OCI-LY3 (cell line): ENCODE measurements at regions not wholly inside any gene's neighbourhood (a gene's known extent, or its start where the extent isn't known, plus 50 kb on each side); places are given as distances from the start of the nearest gene placed in this dataset.

Experiments
- H2AFZ ChIP-seq: fragments of 200-600, 300-600 bp; shearing (Covaris generic); 2 replicates; pipeline ENCODE4 v1.6.0; 2014; ENCODE audit warnings: antibody characterized with exemption, low read depth, low read length
- H3K27ac ChIP-seq: fragments of 200-600, 300-600 bp; sonication (generic); 2 replicates; pipeline ENCODE4 v1.5.1; 2014; ENCODE audit warnings: mild to moderate bottlenecking, low read length, moderate library complexity, mixed read lengths
- H3K27me3 ChIP-seq: fragments of 200-600, 300-600 bp; sonication (generic); 2 replicates; pipeline ENCODE4 v1.6.1; 2014; ENCODE audit warnings: low read depth, low read length, mixed read lengths
- H3K36me3 ChIP-seq: fragments of 200-600, 300-600 bp; sonication (generic); replicated peaks from 2 replicates; pipeline ENCODE3; 2014; ENCODE audit warnings: low read depth, low read length, mixed read lengths
- H3K4me1 ChIP-seq: fragments of 300-600, 200-600 bp; sonication (generic); 2 replicates; pipeline ENCODE4 v1.6.1; 2014; ENCODE audit warnings: low read length, mixed read lengths
- H3K4me2 ChIP-seq: fragments of 200-600, 300-600 bp; sonication (generic); 2 replicates; pipeline ENCODE4 v1.6.1; 2014; ENCODE audit warnings: low read length, mixed read lengths
- H3K4me3 ChIP-seq: fragments of 300-600, 200-600 bp; sonication (generic); 2 replicates; pipeline ENCODE4 v1.5.1; 2014; ENCODE audit warnings: antibody characterized with exemption, mild to moderate bottlenecking, low read length, moderate library complexity
- H3K79me2 ChIP-seq: fragments of 300-600, 200-600 bp; shearing (Covaris generic); 2 replicates; pipeline ENCODE4 v1.6.1; 2014; ENCODE audit warnings: mild to moderate bottlenecking, low read length, mixed read lengths
- H3K9ac ChIP-seq: fragments of 300-600, 200-600 bp; shearing (Covaris generic); 2 replicates; pipeline ENCODE4 v1.6.0; 2014; ENCODE audit warnings: mild to moderate bottlenecking, low read length, moderate library complexity
- H3K9me3 ChIP-seq: fragments of 200-600, 300-600 bp; shearing (Covaris generic); 2 replicates; pipeline ENCODE4 v1.6.1; 2014; ENCODE audit warnings: low read length, mixed read lengths; ENCODE audit not compliant: insufficient read depth
- H4K20me1 ChIP-seq: fragments of 200-600, 300-600 bp; sonication (generic); 2 replicates; pipeline ENCODE4 v1.6.1; 2016; ENCODE audit warnings: low read length, mixed read lengths; ENCODE audit not compliant: insufficient read depth
- EZH2phosphoT487 ChIP-seq: fragments of 200-600 bp; shearing (Covaris generic); IDR thresholded peaks from 2 replicates; pipeline ENCODE4 v1.6.1; 2018; ENCODE audit warnings: antibody characterized with exemption, mixed run types, low read depth
- TF ChIP-seq, protein P1 (sequence below): fragments of 200-600, 300-600 bp; sonication (generic); IDR thresholded peaks from 2 replicates; pipeline ENCODE4 v1.5.1; 2014; ENCODE audit warnings: antibody characterized with exemption, low read length, low read depth

DNA sequence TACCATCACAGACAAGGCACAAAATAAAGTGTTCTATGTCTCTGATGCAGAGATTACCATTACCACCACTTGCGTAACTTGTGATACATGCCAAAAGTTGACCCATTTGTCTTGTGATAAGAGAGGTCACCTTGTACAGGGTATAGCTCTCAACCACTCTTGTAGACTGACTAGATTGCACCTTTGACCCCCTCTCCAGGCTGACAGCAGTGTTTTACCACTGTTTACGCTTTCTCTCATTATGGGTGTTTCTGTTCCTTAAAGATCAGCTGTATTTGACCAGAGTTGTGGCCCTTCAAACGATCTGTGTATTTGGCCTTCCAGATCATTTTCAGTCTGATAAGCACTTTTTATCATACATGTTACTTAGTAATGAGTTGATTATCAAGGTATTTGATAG lies 215.7 kb upstream of the HNMT start:
- Histone ChIP-seq H3K27ac (no peak overlapping the region), H3K4me2 (no peak overlapping the region), H3K27me3 (no peaks in the 10 kb centered on the region), H2AFZ (no peak overlapping the region), H3K79me2 (no peaks in the 10 kb centered on the region), H3K4me3 (no peak overlapping the region), H3K36me3 (no peaks in the 10 kb centered on the region), H3K9me3 (no peaks in the 10 kb centered on the region), H4K20me1 (no peaks in the 10 kb centered on the region), H3K9ac (no peak overlapping the region), H3K4me1 (peaks cover 21% of the 10 kb centered on the region)
- TF ChIP-seq, protein P1, sequence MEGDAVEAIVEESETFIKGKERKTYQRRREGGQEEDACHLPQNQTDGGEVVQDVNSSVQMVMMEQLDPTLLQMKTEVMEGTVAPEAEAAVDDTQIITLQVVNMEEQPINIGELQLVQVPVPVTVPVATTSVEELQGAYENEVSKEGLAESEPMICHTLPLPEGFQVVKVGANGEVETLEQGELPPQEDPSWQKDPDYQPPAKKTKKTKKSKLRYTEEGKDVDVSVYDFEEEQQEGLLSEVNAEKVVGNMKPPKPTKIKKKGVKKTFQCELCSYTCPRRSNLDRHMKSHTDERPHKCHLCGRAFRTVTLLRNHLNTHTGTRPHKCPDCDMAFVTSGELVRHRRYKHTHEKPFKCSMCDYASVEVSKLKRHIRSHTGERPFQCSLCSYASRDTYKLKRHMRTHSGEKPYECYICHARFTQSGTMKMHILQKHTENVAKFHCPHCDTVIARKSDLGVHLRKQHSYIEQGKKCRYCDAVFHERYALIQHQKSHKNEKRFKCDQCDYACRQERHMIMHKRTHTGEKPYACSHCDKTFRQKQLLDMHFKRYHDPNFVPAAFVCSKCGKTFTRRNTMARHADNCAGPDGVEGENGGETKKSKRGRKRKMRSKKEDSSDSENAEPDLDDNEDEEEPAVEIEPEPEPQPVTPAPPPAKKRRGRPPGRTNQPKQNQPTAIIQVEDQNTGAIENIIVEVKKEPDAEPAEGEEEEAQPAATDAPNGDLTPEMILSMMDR = no peak
- no peak for TF ChIP-seq EZH2phosphoT487

DNA sequence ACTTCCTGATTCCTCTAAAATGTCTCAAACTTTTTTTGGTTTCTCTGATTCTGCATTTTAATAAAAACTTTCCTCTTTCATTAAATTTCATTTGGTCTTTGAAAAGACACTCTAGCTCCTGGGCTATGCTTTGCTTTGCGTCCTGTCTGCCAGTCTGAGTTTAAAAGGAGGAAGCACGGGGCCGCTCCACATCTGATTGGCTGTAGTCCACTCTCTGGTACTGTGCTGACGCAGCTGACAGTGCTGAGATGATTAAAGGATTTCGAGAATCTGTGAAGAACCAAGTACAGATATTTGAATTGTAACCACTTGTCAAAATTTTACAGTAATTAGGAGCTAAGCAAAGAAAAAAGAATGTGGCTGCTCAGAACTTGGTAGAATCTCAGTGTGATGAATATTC lies 199.6 kb upstream of the HNMT start:
- Histone ChIP-seq H3K4me2 (peak overlapping the region; percentile 54), H3K27me3 (no peaks in the 10 kb centered on the region), H3K79me2 (no peaks in the 10 kb centered on the region), H3K36me3 (no peaks in the 10 kb centered on the region), H3K9me3 (no peaks in the 10 kb centered on the region), H3K9ac (no peak overlapping the region), H3K4me1 (peaks cover 30% of the 10 kb centered on the region), H3K4me3 (peak overlapping the region; percentile 33), H4K20me1 (no peaks in the 10 kb centered on the region), H2AFZ (peak overlapping the region; percentile 59), H3K27ac (no peak overlapping the region)
- TF ChIP-seq EZH2phosphoT487 = no peak
- TF ChIP-seq, protein P1 = no peak

DNA sequence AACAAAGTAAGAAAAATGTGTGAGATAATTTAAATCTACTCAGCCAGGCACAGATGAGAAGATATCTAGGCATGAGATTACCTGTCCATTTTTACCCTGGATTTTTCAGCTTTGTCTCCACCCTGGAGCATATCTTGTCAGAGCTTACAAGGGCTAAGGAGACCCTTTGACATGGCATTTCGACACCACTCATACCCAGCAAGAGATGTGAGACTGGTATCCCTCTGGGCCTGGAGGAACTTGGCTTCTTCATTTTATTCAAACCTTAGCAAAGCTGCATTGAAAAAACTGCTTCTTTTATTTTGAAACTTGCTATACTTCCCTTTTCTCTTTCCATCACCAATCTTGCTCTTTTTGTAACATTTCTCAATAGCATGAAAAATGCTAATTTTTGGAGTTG lies 194.9 kb upstream of the HNMT start:
- no peaks in the 10 kb centered on the region for H3K79me2 ChIP-seq
- TF ChIP-seq EZH2phosphoT487 = no peak
- TF ChIP-seq, protein P1 = no peak
- no peaks in the 10 kb centered on the region for H3K36me3 ChIP-seq
- H4K20me1 ChIP-seq = no peaks in the 10 kb centered on the region
- H3K4me2 ChIP-seq = peak overlapping the region; percentile 20; the same call in 1 of the 2 replicates
- no peak overlapping the region for H3K9ac ChIP-seq
- H3K4me3 ChIP-seq = no peak overlapping the region
- peaks cover 60% of the 10 kb centered on the region for H3K4me1 ChIP-seq
- H3K27ac ChIP-seq = no peak overlapping the region
- no peak overlapping the region for H2AFZ ChIP-seq
- H3K27me3 ChIP-seq = no peaks in the 10 kb centered on the region
- H3K9me3 ChIP-seq = no peaks in the 10 kb centered on the region

DNA sequence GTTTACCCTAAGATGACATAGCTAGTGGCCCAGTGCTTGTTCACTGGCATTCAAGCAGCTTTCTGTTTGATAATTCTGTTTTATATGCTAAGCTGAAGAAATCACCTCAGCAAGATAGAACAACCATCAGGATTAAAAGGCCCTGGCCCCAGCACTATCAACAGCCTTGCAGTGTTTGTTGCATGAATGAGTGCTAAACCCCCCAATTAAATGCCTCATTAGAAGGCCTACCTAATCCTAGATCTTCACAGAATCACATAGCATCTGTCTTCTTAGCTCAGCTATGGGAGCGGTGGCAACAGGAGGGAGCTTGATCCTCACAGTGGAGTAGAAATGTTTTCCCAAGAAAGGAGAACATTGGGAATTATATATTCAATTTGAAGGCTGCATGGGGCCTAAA lies 194.1 kb upstream of the HNMT start:
- Histone ChIP-seq H3K36me3 (no peaks in the 10 kb centered on the region), H3K9me3 (no peaks in the 10 kb centered on the region), H3K27me3 (no peaks in the 10 kb centered on the region), H2AFZ (no peak overlapping the region), H3K27ac (no peak overlapping the region), H3K4me1 (peaks cover 54% of the 10 kb centered on the region), H3K4me2 (no peak overlapping the region), H3K9ac (no peak overlapping the region), H3K79me2 (no peaks in the 10 kb centered on the region), H3K4me3 (no peak overlapping the region), H4K20me1 (no peaks in the 10 kb centered on the region)
- TF ChIP-seq EZH2phosphoT487 = no peak
- TF ChIP-seq, protein P1 = no peak
